ENCODE measurements at regions not wholly inside any gene's neighbourhood (a gene's known extent, or its start where the extent isn't known, plus 50 kb on each side); places are given as distances from the start of the nearest gene placed in this dataset.

GRCh38 chr6:163766936-163767335, 352.4 kb downstream of the QKI start:
- CTCF ChIA-PET: interaction anchor here (0.9 kb wide), 1 partner anchor 9 kb away, joined by 3 read pairs; no protein-coding TSS in a partner anchor
- H3K4me3 Mint-ChIP-seq: no peak overlapping the region

GRCh38 chr6:163765335-163765734, 350.8 kb downstream of the QKI start:
- Histone ChIP-seq H3K4me1 (ENCODE audit: insufficient read depth, low read length) (no peaks in the 10 kb centered on the region), H3K36me3 (ENCODE audit: insufficient read depth, low read length) (no peaks in the 10 kb centered on the region), H3K27ac (ENCODE audit: low read depth, low read length) (no peak overlapping the region), H3K9me3 (ENCODE audit: low read length) (no peaks in the 10 kb centered on the region), H3K4me3 (ENCODE audit: low read length) (no peak overlapping the region), H3K27me3 (ENCODE audit: insufficient read depth, low read length, poor library complexity, severe bottlenecking) (no peaks in the 10 kb centered on the region)
- Mint-ChIP-seq H3K4me1 (no peaks in the 10 kb centered on the region), H3K27me3 (peaks cover 5 to 26% of the 10 kb centered on the region in 2 donors), H3K9me3 (peaks cover 0 to 12% (median 0%) of the 10 kb centered on the region in 5 donors), H3K27ac (no peak overlapping the region), H3K4me3 (no peak overlapping the region), H3K36me3 (peaks cover 0 to 2% (median 0%) of the 10 kb centered on the region in 3 donors)
- ChIA-PET CTCF (no interaction called here), POLR2A (no interaction called here)
- no peak for DNase-seq

More at GRCh38 chr6:163766936-163767335, 352.4 kb downstream of the QKI start:
- Mint-ChIP-seq H3K36me3 (peaks cover 0 to 2% (median 0%) of the 10 kb centered on the region in 3 donors), H3K27ac (no peak overlapping the region), H3K4me1 (no peaks in the 10 kb centered on the region), H3K27me3 (peaks cover 4 to 25% of the 10 kb centered on the region in 2 donors), H3K9me3 (peaks cover 0 to 11% (median 0%) of the 10 kb centered on the region in 5 donors)
- no peak for DNase-seq
- Histone ChIP-seq H3K27me3 (ENCODE audit: insufficient read depth, low read length, poor library complexity, severe bottlenecking) (no peaks in the 10 kb centered on the region), H3K27ac (ENCODE audit: low read depth, low read length) (no peak overlapping the region), H3K4me1 (ENCODE audit: insufficient read depth, low read length) (no peaks in the 10 kb centered on the region), H3K9me3 (ENCODE audit: low read length) (no peaks in the 10 kb centered on the region), H3K4me3 (ENCODE audit: low read length) (no peak overlapping the region), H3K36me3 (ENCODE audit: insufficient read depth, low read length) (no peaks in the 10 kb centered on the region)
- POLR2A ChIA-PET: no interaction called here

- Histone ChIP-seq H3K4me1 (ENCODE audit: insufficient read depth, low read length) (no peaks in the 10 kb centered on the region), H3K27me3 (ENCODE audit: insufficient read depth, low read length, poor library complexity, severe bottlenecking) (no peaks in the 10 kb centered on the region), H3K27ac (ENCODE audit: low read depth, low read length) (no peak overlapping the region), H3K9me3 (ENCODE audit: low read length) (no peaks in the 10 kb centered on the region), H3K4me3 (ENCODE audit: low read length) (no peak overlapping the region), H3K36me3 (ENCODE audit: insufficient read depth, low read length) (no peaks in the 10 kb centered on the region)
- H3K27ac Mint-ChIP-seq: no peak overlapping the region
- no peaks in the 10 kb centered on the region for H3K4me1 Mint-ChIP-seq
- ChIA-PET POLR2A (no interaction called here), CTCF (no interaction called here)
- DNase-seq: no peak
- H3K27me3 Mint-ChIP-seq: peaks cover 6 to 26% of the 10 kb centered on the region in 2 donors
- peaks cover 0 to 12% (median 0%) of the 10 kb centered on the region in 5 donors for H3K9me3 Mint-ChIP-seq
- H3K4me3 Mint-ChIP-seq: no peak overlapping the region
- H3K36me3 Mint-ChIP-seq: peaks cover 0 to 2% (median 0%) of the 10 kb centered on the region in 3 donors
Measured at GRCh38 chr6:163764565-163764964, 350.0 kb downstream of the QKI start.

GRCh38 chr6:163761481-163761880, 347.0 kb downstream of the QKI start:
- H3K4me1 ChIP-seq (ENCODE audit: insufficient read depth, low read length): no peaks in the 10 kb centered on the region
- H3K27ac ChIP-seq (ENCODE audit: low read depth, low read length): no peak overlapping the region
- ChIA-PET POLR2A (no interaction called here), CTCF (no interaction called here)
- Mint-ChIP-seq H3K4me1 (no peaks in the 10 kb centered on the region), H3K4me3 (no peak overlapping the region), H3K36me3 (peaks cover 0 to 2% (median 0%) of the 10 kb centered on the region in 3 donors), H3K27me3 (peaks cover 15 to 19% of the 10 kb centered on the region in 2 donors), H3K27ac (no peak overlapping the region), H3K9me3 (peaks cover 0 to 12% (median 0%) of the 10 kb centered on the region in 5 donors)
- DNase-seq: no peak
- H3K27me3 ChIP-seq (ENCODE audit: insufficient read depth, low read length, poor library complexity, severe bottlenecking): no peaks in the 10 kb centered on the region
- no peaks in the 10 kb centered on the region for H3K9me3 ChIP-seq (ENCODE audit: low read length)
- H3K4me3 ChIP-seq (ENCODE audit: low read length): no peak overlapping the region
- no peaks in the 10 kb centered on the region for H3K36me3 ChIP-seq (ENCODE audit: insufficient read depth, low read length)

- Mint-ChIP-seq H3K27ac (no peak overlapping the region), H3K36me3 (peaks cover 0 to 2% (median 0%) of the 10 kb centered on the region in 3 donors), H3K4me3 (no peak overlapping the region), H3K27me3 (peaks cover 13 to 15% of the 10 kb centered on the region in 2 donors), H3K4me1 (no peaks in the 10 kb centered on the region), H3K9me3 (peaks cover 0 to 12% (median 0%) of the 10 kb centered on the region in 5 donors)
- Histone ChIP-seq H3K4me1 (ENCODE audit: insufficient read depth, low read length) (no peaks in the 10 kb centered on the region), H3K27ac (ENCODE audit: low read depth, low read length) (no peak overlapping the region), H3K4me3 (ENCODE audit: low read length) (no peak overlapping the region), H3K36me3 (ENCODE audit: insufficient read depth, low read length) (no peaks in the 10 kb centered on the region), H3K27me3 (ENCODE audit: insufficient read depth, low read length, poor library complexity, severe bottlenecking) (no peaks in the 10 kb centered on the region), H3K9me3 (ENCODE audit: low read length) (no peaks in the 10 kb centered on the region)
- no peak for DNase-seq
- ChIA-PET CTCF (no interaction called here), POLR2A (no interaction called here)
Measured at GRCh38 chr6:163760860-163761259, 346.3 kb downstream of the QKI start.

GRCh38 chr6:163759542-163759941, 345.0 kb downstream of the QKI start:
- Mint-ChIP-seq H3K36me3 (peaks cover 0 to 1% (median 0%) of the 10 kb centered on the region in 3 donors), H3K4me3 (no peak overlapping the region), H3K4me1 (no peaks in the 10 kb centered on the region), H3K27me3 (peaks cover 4 to 14% of the 10 kb centered on the region in 2 donors), H3K9me3 (peaks cover 0 to 12% (median 0%) of the 10 kb centered on the region in 5 donors), H3K27ac (no peak overlapping the region)
- Histone ChIP-seq H3K9me3 (ENCODE audit: low read length) (no peaks in the 10 kb centered on the region), H3K4me1 (ENCODE audit: insufficient read depth, low read length) (no peaks in the 10 kb centered on the region), H3K36me3 (ENCODE audit: insufficient read depth, low read length) (no peaks in the 10 kb centered on the region), H3K4me3 (ENCODE audit: low read length) (no peak overlapping the region), H3K27me3 (ENCODE audit: insufficient read depth, low read length, poor library complexity, severe bottlenecking) (no peaks in the 10 kb centered on the region), H3K27ac (ENCODE audit: low read depth, low read length) (no peak overlapping the region)
- ChIA-PET POLR2A (no interaction called here), CTCF (no interaction called here)
- no peak for DNase-seq

GRCh38 chr6:163757520-163757919, 343.0 kb downstream of the QKI start:
- Mint-ChIP-seq H3K4me3 (no peak overlapping the region), H3K27me3 (peaks cover 6 to 12% of the 10 kb centered on the region in 2 donors), H3K27ac (no peak overlapping the region), H3K36me3 (peaks cover 0 to 3% (median 2%) of the 10 kb centered on the region in 3 donors), H3K9me3 (peaks cover 0 to 2% (median 0%) of the 10 kb centered on the region in 5 donors), H3K4me1 (peaks cover 0 to 2% (median 2%) of the 10 kb centered on the region in 3 donors)
- no peak overlapping the region for H3K4me3 ChIP-seq (ENCODE audit: low read length)
- H3K27me3 ChIP-seq (ENCODE audit: insufficient read depth, low read length, poor library complexity, severe bottlenecking): no peaks in the 10 kb centered on the region
- H3K4me1 ChIP-seq (ENCODE audit: insufficient read depth, low read length): no peaks in the 10 kb centered on the region
- no peaks in the 10 kb centered on the region for H3K36me3 ChIP-seq (ENCODE audit: insufficient read depth, low read length)
- no peak for DNase-seq
- CTCF ChIA-PET: interaction anchor here (1.3 kb wide), 1 partner anchor 10 kb away, joined by 3 read pairs; no protein-coding TSS in a partner anchor
- no peak overlapping the region for H3K27ac ChIP-seq (ENCODE audit: low read depth, low read length)
- POLR2A ChIA-PET: no interaction called here
- no peaks in the 10 kb centered on the region for H3K9me3 ChIP-seq (ENCODE audit: low read length)

- H3K27ac Mint-ChIP-seq: no peak overlapping the region
- H3K9me3 ChIP-seq (ENCODE audit: low read length): no peaks in the 10 kb centered on the region
- no peak overlapping the region for H3K4me3 Mint-ChIP-seq
- H3K36me3 ChIP-seq (ENCODE audit: insufficient read depth, low read length): no peaks in the 10 kb centered on the region
- no peaks in the 10 kb centered on the region for H3K27me3 ChIP-seq (ENCODE audit: insufficient read depth, low read length, poor library complexity, severe bottlenecking)
- peaks cover 6 to 14% (median 11%) of the 10 kb centered on the region in 3 donors for H3K4me1 Mint-ChIP-seq
- CTCF ChIA-PET: no interaction called here
- H3K4me1 ChIP-seq (ENCODE audit: insufficient read depth, low read length): no peaks in the 10 kb centered on the region
- DNase-seq: no peak
- peaks cover 4 to 13% of the 10 kb centered on the region in 2 donors for H3K27me3 Mint-ChIP-seq
- H3K4me3 ChIP-seq (ENCODE audit: low read length): no peak overlapping the region
- H3K27ac ChIP-seq (ENCODE audit: low read depth, low read length): no peak overlapping the region
- peaks cover 0 to 5% (median 4%) of the 10 kb centered on the region in 3 donors for H3K36me3 Mint-ChIP-seq
- peaks cover 0 to 2% (median 0%) of the 10 kb centered on the region in 5 donors for H3K9me3 Mint-ChIP-seq
- POLR2A ChIA-PET: no interaction called here
Measured at GRCh38 chr6:163756079-163756478, 341.6 kb downstream of the QKI start.
